ENCODE measurements at regions not wholly inside any gene's neighbourhood (a gene's known extent, or its start where the extent isn't known, plus 50 kb on each side); places are given as distances from the start of the nearest gene placed in this dataset.
A peak's percentile ranks its signal among the peaks of the same experiment; 100 is the strongest.
"Not testable (repeated sequence)": the region's sequence is repeated elsewhere in the genome, so short reads cannot be mapped to it uniquely, and the experiment has no call there.

- no peak overlapping the region for H3K4me2 ChIP-seq
- WGBS (ENCODE audit: missing lambda C conversion rate): 9% methylated on average over 1 of the region's 1 CpG
- H3K9me3 ChIP-seq: no peaks in the 10 kb centered on the region
- TF ChIP-seq ZNF302 (CRISPR knock-in tag; IDR thresholded peaks at IDR 0.05) (no peak), MAFK (IDR thresholded peaks at IDR 0.05; ENCODE audit: partially characterized antibody) (peak; percentile 52)
- H3K4me1 ChIP-seq: no peaks in the 10 kb centered on the region
- CTCF ChIA-PET: no interaction called here
- POLR2A ChIA-PET: no interaction called here
- H3K4me3 ChIP-seq: no peak overlapping the region
- ATAC-seq (no peak), DNase-seq (ENCODE audit: low read depth in 1 of 2, low spot score in 1 of 2) (no peak), FAIRE-seq (no peak)
- no peak overlapping the region for H3K27ac ChIP-seq
These were observed 268.5 kb upstream of the TPK1 start for GRCh38 chr7:145104400-145104799.

GRCh38 chr7:145102199-145102598 is 266.3 kb upstream of the TPK1 start:
- H3K4me1 ChIP-seq; H3K9me3 ChIP-seq; H3K27ac ChIP-seq; ATAC-seq; CTCF ChIA-PET; DNase-seq (ENCODE audit: low read depth in 1 of 2, low spot score in 1 of 2); FAIRE-seq; H3K4me2 ChIP-seq; POLR2A ChIA-PET; H3K4me3 ChIP-seq: not testable (repeated sequence)
- 37% methylated on average over 10 of the region's 10 CpGs for WGBS (ENCODE audit: missing lambda C conversion rate)

GRCh38 chr7:145092766-145093165 is 256.9 kb upstream of the TPK1 start:
- ChIA-PET CTCF (no interaction called here), POLR2A (no interaction called here)
- TF ChIP-seq MAFK (IDR thresholded peaks at IDR 0.05; ENCODE audit: partially characterized antibody) (no peak), BCL3 (IDR thresholded peaks at IDR 0.05) (no peak), CEBPB (IDR thresholded peaks at IDR 0.05) (no peak), RCOR1 (IDR thresholded peaks at IDR 0.05; ENCODE audit: low read depth, low read length) (no peak), TP53 (CRISPR knock-in tag; IDR thresholded peaks at IDR 0.05) (no peak), HES2 (IDR thresholded peaks at IDR 0.05) (no peak), RAD21 (conservative IDR thresholded peaks at IDR 0.05 in 1 of 2, IDR thresholded peaks at IDR 0.05 in 1 of 2) (no peak), FOSB (CRISPR knock-in tag; IDR thresholded peaks at IDR 0.05) (no peak)
- no peak for DNase-seq (ENCODE audit: low read depth in 1 of 2, low spot score in 1 of 2)
- H3K9me3 ChIP-seq: no peaks in the 10 kb centered on the region
- H3K4me1 ChIP-seq: no peaks in the 10 kb centered on the region
- H3K4me3 ChIP-seq: no peak overlapping the region
- H3K27ac ChIP-seq: no peak overlapping the region
- 5% methylated on average over 4 of the region's 4 CpGs for WGBS (ENCODE audit: missing lambda C conversion rate)
- no peak for ATAC-seq
- no peak overlapping the region for H3K4me2 ChIP-seq
- FAIRE-seq: no peak

GRCh38 chr7:145088111-145088745 is 252.4 kb upstream of the TPK1 start:
- ATAC-seq: no peak
- Histone ChIP-seq H3K4me2 (no peak overlapping the region), H3K4me3 (no peak overlapping the region), H3K27ac (no peak overlapping the region), H3K4me1 (no peaks in the 10 kb centered on the region), H3K9me3 (no peaks in the 10 kb centered on the region)
- DNase-seq (ENCODE audit: low read depth in 1 of 2, low spot score in 1 of 2): no peak
- CTCF ChIA-PET: interaction anchor here (0.8 kb wide), 1 partner anchor 350 kb away, joined by 3 read pairs; no protein-coding TSS in a partner anchor
- no peak for FAIRE-seq
- 0% methylated on average over 3 of the region's 3 CpGs for WGBS (ENCODE audit: missing lambda C conversion rate)
- TF ChIP-seq ESRRA (IDR thresholded peaks at IDR 0.05; ENCODE audit: borderline replicate concordance, low read length) (no peak), SMC3 (IDR thresholded peaks at IDR 0.05) (no peak), HOXA7 (CRISPR knock-in tag; IDR thresholded peaks at IDR 0.05) (no peak)
- POLR2A ChIA-PET: no interaction called here

GRCh38 chr7:145082366-145083161 is 246.7 kb upstream of the TPK1 start:
- Histone ChIP-seq H3K4me1 (no peaks in the 10 kb centered on the region), H3K4me2 (no peak overlapping the region), H3K4me3 (no peak overlapping the region), H3K9me3 (no peaks in the 10 kb centered on the region), H3K27ac (no peak overlapping the region)
- CTCF ChIA-PET: no interaction called here
- 0% methylated on average over 5 of the region's 6 CpGs for WGBS (ENCODE audit: missing lambda C conversion rate)
- FAIRE-seq: no peak
- POLR2A ChIA-PET: no interaction called here
- no peak for DNase-seq (ENCODE audit: low read depth in 1 of 2, low spot score in 1 of 2)
- no peak for ATAC-seq
- no peak for TF ChIP-seq FOXS1 (CRISPR knock-in tag; IDR thresholded peaks at IDR 0.05)
- TF ChIP-seq RCOR1 (IDR thresholded peaks at IDR 0.05; ENCODE audit: low read depth, low read length): no peak
- no peak for TF ChIP-seq ZFP36 (IDR thresholded peaks at IDR 0.05; ENCODE audit: borderline replicate concordance, partially characterized antibody)
- no peak for TF ChIP-seq MAFK (IDR thresholded peaks at IDR 0.05; ENCODE audit: partially characterized antibody)
- TF ChIP-seq EHMT2 (IDR thresholded peaks at IDR 0.05; ENCODE audit: low read depth): no peak
- TF ChIP-seq POLR2AphosphoS2 (conservative IDR thresholded peaks at IDR 0.05; ENCODE audit: low read length): no peak
- TF ChIP-seq ZC3H11A (IDR thresholded peaks at IDR 0.05): no peak
- no peak for TF ChIP-seq CTCF (IDR thresholded peaks at IDR 0.05)
- TF ChIP-seq RARB (CRISPR knock-in tag; IDR thresholded peaks at IDR 0.05): no peak
- no peak for TF ChIP-seq ELK1 (IDR thresholded peaks at IDR 0.05; ENCODE audit: low read depth, low read length)
- no peak for TF ChIP-seq ZSCAN20 (CRISPR knock-in tag; IDR thresholded peaks at IDR 0.05)
- TF ChIP-seq CHD2 (IDR thresholded peaks at IDR 0.05; ENCODE audit: low read length, partially characterized antibody): no peak

Measured in A549 (cell line).